Prostate gland (tissue), 2 donors: ENCODE measurements at regions not wholly inside any gene's neighbourhood (a gene's known extent, or its start where the extent isn't known, plus 50 kb on each side); places are given as distances from the start of the nearest gene placed in this dataset.

Experiments used
- POLR2AphosphoS5 ChIP-seq: sonication (generic); formaldehyde crosslinking; IDR thresholded peaks from one replicate; pipeline ENCODE4 v1.6.1; 2017; ENCODE audit warnings: antibody characterized with exemption
- TF ChIP-seq, protein P1 (sequence below), 4 experiments: fragments of 200-600 bp in 2 of 4; fragments of 450-650 bp in 2 of 4; sonication (generic) in 2 of 4; IDR thresholded peaks; 1 replicate in 3 of 4; 2 replicates in 1 of 4; pipeline ENCODE4 v1.5.1; 2016 to 2019; ENCODE audit warnings: antibody characterized with exemption in 4 of 4, mild to moderate bottlenecking in 2 of 4, moderate library complexity in 2 of 4

DNA sequence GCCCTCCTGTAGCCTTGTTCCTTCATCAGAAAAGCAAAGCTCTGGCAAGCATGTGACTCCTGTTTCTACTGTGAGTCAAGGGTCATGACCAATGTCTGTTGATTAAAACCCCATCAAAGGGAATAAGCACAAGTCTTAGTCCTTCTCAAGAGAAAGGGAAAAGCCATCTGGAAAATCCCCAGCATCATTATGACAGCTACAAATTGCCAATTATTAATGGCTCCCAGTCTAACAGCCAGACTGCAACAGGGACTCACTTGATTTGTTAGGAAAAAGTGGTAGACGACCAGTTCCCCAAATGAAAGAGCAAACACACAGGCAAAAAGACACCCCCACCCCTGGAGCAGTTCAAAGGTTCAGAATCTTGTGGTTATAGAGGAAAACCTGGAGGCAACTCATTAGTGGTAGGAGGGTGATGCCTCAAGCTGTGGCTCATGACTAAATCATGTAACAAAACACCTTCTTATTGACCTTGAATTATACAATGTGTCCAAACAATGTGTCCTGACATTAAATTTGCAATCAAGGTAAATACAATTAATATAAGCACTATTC is 315.7 kb downstream of the HNRNPD start:
- TF ChIP-seq, protein P1, sequence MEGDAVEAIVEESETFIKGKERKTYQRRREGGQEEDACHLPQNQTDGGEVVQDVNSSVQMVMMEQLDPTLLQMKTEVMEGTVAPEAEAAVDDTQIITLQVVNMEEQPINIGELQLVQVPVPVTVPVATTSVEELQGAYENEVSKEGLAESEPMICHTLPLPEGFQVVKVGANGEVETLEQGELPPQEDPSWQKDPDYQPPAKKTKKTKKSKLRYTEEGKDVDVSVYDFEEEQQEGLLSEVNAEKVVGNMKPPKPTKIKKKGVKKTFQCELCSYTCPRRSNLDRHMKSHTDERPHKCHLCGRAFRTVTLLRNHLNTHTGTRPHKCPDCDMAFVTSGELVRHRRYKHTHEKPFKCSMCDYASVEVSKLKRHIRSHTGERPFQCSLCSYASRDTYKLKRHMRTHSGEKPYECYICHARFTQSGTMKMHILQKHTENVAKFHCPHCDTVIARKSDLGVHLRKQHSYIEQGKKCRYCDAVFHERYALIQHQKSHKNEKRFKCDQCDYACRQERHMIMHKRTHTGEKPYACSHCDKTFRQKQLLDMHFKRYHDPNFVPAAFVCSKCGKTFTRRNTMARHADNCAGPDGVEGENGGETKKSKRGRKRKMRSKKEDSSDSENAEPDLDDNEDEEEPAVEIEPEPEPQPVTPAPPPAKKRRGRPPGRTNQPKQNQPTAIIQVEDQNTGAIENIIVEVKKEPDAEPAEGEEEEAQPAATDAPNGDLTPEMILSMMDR (IDR thresholded peaks at IDR 0.05), result no peak
- no peak for TF ChIP-seq POLR2AphosphoS5
